ENCODE measurements at regions not wholly inside any gene's neighbourhood (a gene's known extent, or its start where the extent isn't known, plus 50 kb on each side); places are given as distances from the start of the nearest gene placed in this dataset.

GRCh38 chr1:87398641-87399040, 70.0 kb downstream of the LMO4 start:
- TF ChIP-seq CTCF (IDR thresholded peaks at IDR 0.05), result no peak

GRCh38 chr1:87399264-87399663, 70.6 kb downstream of the LMO4 start:
- no peak for TF ChIP-seq CTCF (IDR thresholded peaks at IDR 0.05)

- no peak for TF ChIP-seq CTCF (IDR thresholded peaks at IDR 0.05)
Observed at GRCh38 chr1:87399701-87400100, 71.0 kb downstream of the LMO4 start.

GRCh38 chr1:87400813-87401212, 72.1 kb downstream of the LMO4 start:
- no peak for TF ChIP-seq CTCF (IDR thresholded peaks at IDR 0.05)

- TF ChIP-seq CTCF (IDR thresholded peaks at IDR 0.05), result no peak
Observed at GRCh38 chr1:87402241-87403002, 73.7 kb downstream of the LMO4 start.

GRCh38 chr1:87403061-87403820, 74.6 kb downstream of the LMO4 start:
- no peak for TF ChIP-seq CTCF (IDR thresholded peaks at IDR 0.05)

GRCh38 chr1:87404296-87404695, 75.6 kb downstream of the LMO4 start:
- no peak for TF ChIP-seq CTCF (IDR thresholded peaks at IDR 0.05)
